ENCODE measurements at regions not wholly inside any gene's neighbourhood (a gene's known extent, or its start where the extent isn't known, plus 50 kb on each side); places are given as distances from the start of the nearest gene placed in this dataset.

DNA sequence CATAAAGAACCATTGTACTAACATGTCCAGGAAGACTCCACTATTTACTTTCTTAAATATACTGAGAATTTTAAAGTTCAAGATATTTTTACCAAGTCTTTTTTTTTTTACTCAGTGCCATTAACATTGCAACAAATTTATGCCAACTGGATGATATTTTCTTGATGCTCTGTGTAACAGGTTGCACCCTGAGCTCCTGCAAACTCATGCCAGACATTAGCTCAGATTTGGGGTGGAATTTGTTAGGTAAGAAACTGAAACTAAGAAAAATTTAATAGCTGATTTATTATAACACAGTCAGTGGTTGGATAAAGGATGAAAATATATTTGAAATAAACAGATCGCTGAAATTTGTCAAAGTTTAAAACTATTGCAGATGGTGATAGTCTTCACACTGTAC is 228.6 kb upstream of the SPHKAP start:
- TF ChIP-seq, protein P1, sequence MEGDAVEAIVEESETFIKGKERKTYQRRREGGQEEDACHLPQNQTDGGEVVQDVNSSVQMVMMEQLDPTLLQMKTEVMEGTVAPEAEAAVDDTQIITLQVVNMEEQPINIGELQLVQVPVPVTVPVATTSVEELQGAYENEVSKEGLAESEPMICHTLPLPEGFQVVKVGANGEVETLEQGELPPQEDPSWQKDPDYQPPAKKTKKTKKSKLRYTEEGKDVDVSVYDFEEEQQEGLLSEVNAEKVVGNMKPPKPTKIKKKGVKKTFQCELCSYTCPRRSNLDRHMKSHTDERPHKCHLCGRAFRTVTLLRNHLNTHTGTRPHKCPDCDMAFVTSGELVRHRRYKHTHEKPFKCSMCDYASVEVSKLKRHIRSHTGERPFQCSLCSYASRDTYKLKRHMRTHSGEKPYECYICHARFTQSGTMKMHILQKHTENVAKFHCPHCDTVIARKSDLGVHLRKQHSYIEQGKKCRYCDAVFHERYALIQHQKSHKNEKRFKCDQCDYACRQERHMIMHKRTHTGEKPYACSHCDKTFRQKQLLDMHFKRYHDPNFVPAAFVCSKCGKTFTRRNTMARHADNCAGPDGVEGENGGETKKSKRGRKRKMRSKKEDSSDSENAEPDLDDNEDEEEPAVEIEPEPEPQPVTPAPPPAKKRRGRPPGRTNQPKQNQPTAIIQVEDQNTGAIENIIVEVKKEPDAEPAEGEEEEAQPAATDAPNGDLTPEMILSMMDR (conservative IDR thresholded peaks at IDR 0.05; ENCODE audit: low read depth, low read length) = no peak
- no peak for TF ChIP-seq EZH2 (IDR thresholded peaks at IDR 0.05; ENCODE audit: low read length, unreplicated experiment)
- no peak for TF ChIP-seq EZH2phosphoT487 (IDR thresholded peaks at IDR 0.05; ENCODE audit: borderline replicate concordance, low read length)
